GM18505 (cell line): ENCODE measurements at regions not wholly inside any gene's neighbourhood (a gene's known extent, or its start where the extent isn't known, plus 50 kb on each side); places are given as distances from the start of the nearest gene placed in this dataset.

ENCODE experiments used
- ATAC-seq: cut with Tn5 transposase; IDR thresholded peaks from one replicate; pipeline ENCODE4 v1.9.1; 2021; ENCODE audit not compliant: unreplicated experiment
- POLR2A ChIP-seq: IDR thresholded peaks from 4 replicates; pipeline ENCODE4 v1.6.1; 2011; ENCODE audit warnings: borderline replicate concordance; ENCODE audit not compliant: insufficient read depth, insufficient read length; ENCODE audit errors: extremely low read depth

DNA sequence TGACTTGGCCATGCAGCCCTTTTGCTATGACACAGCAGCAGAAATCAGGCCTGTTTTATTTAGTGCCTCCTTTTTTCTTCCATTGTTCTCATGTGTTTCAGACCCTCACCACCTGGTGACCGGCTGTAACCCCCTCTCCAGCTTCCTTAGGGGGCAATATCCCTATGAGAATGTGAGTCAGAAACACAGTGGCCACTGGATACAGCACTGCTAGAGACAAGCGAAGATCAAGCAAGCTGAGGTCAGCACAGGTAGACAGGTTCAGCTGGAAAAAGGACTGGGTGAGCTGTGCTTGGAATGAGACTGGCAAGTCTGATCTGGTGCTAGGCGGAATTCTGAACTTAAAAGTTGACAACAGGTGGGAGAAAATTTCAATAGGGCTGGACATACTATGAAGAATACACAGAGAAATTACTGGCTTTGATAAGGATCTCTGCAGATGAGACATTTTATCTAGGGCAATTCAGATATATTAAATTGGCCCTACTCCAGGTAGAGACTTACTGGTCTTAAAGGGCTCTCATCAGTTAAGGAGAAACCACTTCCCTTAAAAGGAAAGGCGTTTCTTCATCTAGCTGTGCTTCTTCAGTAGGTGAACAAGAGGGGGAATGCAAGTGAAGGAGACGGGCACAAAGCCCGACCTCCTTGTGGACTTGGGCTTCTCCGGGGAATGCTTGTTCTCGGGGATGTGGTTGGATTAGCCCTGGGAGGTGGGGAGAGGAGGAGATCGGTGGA lies 83.3 kb downstream of the ERCC5 start:
- no peak for ATAC-seq

More for the DNA sequence above, 83.3 kb downstream of the ERCC5 start:
- no peak for TF ChIP-seq POLR2A
